ENCODE measurements at regions not wholly inside any gene's neighbourhood (a gene's known extent, or its start where the extent isn't known, plus 50 kb on each side); places are given as distances from the start of the nearest gene placed in this dataset.

DNA sequence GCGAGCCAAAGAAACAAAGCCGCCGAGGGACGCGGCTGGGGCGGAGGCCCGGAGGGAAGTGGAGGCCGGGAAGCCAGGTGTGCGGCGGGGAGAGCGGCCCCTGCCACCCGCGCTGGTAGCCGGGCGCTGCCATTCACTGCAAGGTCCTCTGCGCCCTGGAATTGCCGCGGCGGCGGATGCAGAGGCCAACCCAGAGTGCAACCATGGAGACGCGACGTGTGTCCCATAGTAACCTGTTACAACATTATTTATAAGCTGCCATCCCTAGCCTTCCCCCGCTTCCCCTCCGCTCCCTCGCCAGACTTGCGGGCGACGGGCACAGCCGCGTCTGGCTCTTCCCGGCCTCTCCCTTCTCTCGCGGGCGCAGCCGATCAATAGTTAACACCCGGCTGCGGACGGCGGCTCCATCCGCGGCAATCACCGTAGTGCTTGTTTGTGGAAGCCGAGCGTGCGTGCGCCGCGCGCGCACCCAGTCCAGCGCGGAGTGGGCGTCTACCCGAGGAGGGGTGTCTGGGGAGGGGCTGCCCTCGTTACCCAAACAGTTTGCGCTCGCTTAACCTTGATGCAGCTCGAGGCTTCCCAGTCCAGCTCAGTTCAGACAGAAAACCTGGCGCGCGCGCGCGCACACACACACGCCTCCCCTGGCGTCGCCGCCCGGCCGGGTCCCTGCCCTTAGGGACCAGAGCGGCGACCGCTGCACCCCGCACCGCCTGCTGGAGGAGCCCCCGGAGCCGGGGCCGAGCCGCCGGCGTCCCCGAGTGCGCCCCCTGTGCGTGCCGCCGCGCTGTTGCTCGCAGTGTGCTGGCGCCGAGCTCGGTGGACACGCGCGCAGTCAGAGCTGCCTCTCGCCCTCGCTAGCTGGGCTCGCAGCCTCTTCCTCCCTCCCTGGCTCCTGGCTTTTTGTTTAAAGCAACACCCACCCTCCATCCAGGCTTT, 165.4 kb upstream of the DPP6 start:
- DNase-seq: no peak
- H3K36me3 Mint-ChIP-seq (ENCODE audit: low read depth): peaks cover 7% of the 10 kb centered on the region
- peaks cover 7% of the 10 kb centered on the region for H3K9me3 Mint-ChIP-seq
- H3K27ac Mint-ChIP-seq: no peak overlapping the region
- H3K27me3 Mint-ChIP-seq (ENCODE audit: low read depth): peaks cover 34% of the 10 kb centered on the region
- intact Hi-C loops (cut with micrococcal nuclease): no loop called here
- H3K4me3 Mint-ChIP-seq: no peak overlapping the region
- no peaks in the 10 kb centered on the region for H3K4me1 Mint-ChIP-seq (ENCODE audit: low read depth)
- CTCF ChIA-PET: interaction anchor here (0.5 kb wide), 1 partner anchor 1892 kb away, joined by 4 read pairs; no protein-coding TSS in a partner anchor

DNA sequence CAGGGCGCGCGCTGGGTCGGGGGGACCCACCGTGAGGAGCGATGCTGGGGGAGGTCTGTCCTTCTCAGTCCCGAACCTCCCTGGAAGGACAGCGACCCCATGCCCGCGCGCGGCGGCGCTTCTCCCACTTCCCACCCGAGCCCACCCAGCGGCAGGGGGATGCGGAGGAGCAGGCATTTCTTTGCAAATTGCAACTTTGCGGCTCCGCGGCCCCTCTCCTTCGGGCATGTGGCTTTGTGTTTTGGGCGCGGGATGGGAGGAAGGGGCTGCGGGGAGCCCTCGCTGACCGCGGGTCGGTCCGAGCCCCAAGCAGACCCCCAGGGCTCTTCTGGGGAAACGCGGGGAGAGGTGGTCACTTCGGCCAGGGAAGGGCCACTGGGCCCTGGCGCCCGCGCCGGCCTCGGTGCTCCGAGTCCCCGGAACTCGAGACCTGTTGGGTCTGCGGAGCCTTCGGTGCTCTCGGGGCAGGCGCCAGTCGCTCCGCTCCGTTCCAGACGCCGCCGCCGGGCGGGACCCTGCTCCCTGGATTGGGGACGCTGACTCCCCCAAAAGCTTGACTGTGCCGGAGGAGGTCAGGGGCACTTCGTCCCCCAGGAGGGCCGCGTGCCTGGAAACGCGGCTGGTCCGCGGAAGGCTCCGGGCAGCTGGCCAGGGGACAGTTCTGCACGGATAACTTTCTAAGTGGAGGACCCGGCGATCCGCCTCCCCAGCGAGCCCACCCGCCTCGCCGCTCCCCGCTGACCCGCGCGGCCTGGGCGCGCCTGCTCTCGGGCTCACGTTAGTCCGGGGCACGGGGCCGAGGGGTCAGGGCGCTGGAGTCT, 164.2 kb upstream of the DPP6 start:
- intact Hi-C loops (cut with micrococcal nuclease): no loop called here
- H3K27ac Mint-ChIP-seq: no peak overlapping the region
- CTCF ChIA-PET: no interaction called here
- no peak for DNase-seq
- H3K36me3 Mint-ChIP-seq (ENCODE audit: low read depth): peaks cover 7% of the 10 kb centered on the region
- H3K4me1 Mint-ChIP-seq (ENCODE audit: low read depth): no peaks in the 10 kb centered on the region
- H3K27me3 Mint-ChIP-seq (ENCODE audit: low read depth): peaks cover 34% of the 10 kb centered on the region
- H3K4me3 Mint-ChIP-seq: no peak overlapping the region
- H3K9me3 Mint-ChIP-seq: peaks cover 4% of the 10 kb centered on the region

DNA sequence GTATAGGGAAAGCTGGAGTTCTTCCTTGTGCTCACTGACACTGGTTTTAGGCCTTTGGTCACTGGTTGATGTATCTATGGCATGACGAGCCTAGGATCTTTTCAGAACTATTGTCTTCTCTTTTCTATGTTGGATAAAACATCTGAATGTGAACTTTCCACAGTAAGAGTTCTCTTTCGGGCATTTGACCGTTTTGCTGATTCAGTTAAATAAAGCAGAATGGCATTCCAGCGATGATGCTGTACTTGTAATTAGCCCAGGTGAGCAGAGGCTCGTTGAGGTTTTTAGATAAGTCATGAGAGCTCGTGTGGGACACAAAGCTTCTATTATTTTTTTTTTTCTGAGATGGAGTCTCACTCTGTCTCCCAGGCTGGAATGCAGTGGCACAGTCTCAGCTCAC, 160.2 kb upstream of the DPP6 start:
- intact Hi-C loops (cut with micrococcal nuclease): no loop called here
- no peak overlapping the region for H3K4me3 Mint-ChIP-seq

DNA sequence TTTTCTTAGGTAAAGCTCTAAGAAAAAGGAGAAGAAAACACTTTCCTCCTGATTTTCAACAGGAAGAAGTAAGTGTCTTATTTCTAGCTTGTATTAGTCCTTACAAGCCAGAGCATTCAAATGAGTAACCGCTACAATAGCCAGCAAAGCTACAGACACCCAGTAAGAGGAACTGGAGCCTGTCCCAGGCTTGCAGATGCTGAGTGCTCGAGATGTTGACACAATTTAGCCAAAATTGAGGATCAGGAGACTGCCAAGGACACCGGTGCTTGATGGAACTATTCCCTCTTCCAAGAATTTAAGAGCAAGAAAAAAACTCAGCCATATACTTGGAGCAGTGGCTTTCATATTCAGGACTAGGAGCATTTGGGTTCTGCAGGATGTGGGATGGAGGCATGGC, 149.3 kb upstream of the DPP6 start:
- Mint-ChIP-seq H3K4me1 (ENCODE audit: low read depth) (no peaks in the 10 kb centered on the region), H3K9me3 (peaks cover 5% of the 10 kb centered on the region), H3K4me3 (no peak overlapping the region), H3K36me3 (ENCODE audit: low read depth) (no peaks in the 10 kb centered on the region), H3K27ac (no peak overlapping the region), H3K27me3 (ENCODE audit: low read depth) (no peaks in the 10 kb centered on the region)
- CTCF ChIA-PET: no interaction called here
- intact Hi-C loops (cut with micrococcal nuclease): no loop called here
- no peak for DNase-seq

More for the DNA sequence above, 160.2 kb upstream of the DPP6 start:
- H3K27me3 Mint-ChIP-seq (ENCODE audit: low read depth): peaks cover 20% of the 10 kb centered on the region
- H3K27ac Mint-ChIP-seq: no peak overlapping the region
- peaks cover 4% of the 10 kb centered on the region for H3K36me3 Mint-ChIP-seq (ENCODE audit: low read depth)
- CTCF ChIA-PET: no interaction called here
- H3K9me3 Mint-ChIP-seq: peaks cover 2% of the 10 kb centered on the region
- no peaks in the 10 kb centered on the region for H3K4me1 Mint-ChIP-seq (ENCODE audit: low read depth)
- DNase-seq: no peak

DNA sequence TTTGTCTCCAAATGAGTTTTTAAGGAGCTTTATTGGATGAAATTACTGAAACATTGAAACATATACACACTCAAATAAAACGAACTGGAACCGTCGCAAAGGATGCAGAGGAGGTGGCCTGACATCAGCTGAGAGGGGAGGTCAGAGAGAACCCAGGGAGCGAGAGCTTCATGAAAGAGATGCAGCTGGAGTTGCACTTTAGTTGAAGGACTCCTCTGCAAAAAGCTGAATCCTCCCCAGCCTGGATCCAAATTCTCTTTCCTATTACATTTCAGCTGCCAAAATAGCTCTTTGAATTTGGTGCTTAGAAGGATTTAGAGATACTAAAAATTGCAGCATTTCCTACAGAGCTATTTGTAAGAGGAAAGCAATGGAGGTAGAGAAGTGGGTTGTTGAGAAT, 140.0 kb upstream of the DPP6 start:
- H3K36me3 Mint-ChIP-seq (ENCODE audit: low read depth): no peaks in the 10 kb centered on the region
- intact Hi-C loops (cut with micrococcal nuclease): no loop called here
- peaks cover 3% of the 10 kb centered on the region for H3K9me3 Mint-ChIP-seq
- H3K4me1 Mint-ChIP-seq (ENCODE audit: low read depth): no peaks in the 10 kb centered on the region
- no peak overlapping the region for H3K4me3 Mint-ChIP-seq
- no peak overlapping the region for H3K27ac Mint-ChIP-seq
- DNase-seq: no peak
- CTCF ChIA-PET: no interaction called here
- H3K27me3 Mint-ChIP-seq (ENCODE audit: low read depth): no peaks in the 10 kb centered on the region

DNA sequence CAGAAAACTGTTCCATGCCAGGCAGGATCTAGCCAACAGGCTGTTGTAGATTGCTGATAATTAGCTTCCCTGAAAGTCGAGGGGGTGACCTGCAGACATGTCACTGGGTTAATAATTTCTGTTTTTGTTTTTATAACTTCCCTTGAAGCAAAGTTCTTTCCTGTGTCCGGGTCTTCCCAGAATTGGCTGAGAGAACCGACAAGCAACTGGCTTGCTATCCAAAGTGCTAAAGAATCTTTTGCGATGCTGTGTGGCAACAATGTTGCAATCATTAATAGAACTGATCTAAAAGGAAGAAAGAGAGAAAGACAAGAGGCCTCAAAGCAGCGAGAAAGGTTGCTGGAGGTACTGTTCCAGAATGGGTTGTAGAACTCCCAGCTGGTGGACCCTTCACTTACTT, 132.1 kb upstream of the DPP6 start:
- H3K27ac Mint-ChIP-seq: no peak overlapping the region
- H3K4me1 Mint-ChIP-seq (ENCODE audit: low read depth): no peaks in the 10 kb centered on the region
- no peaks in the 10 kb centered on the region for H3K36me3 Mint-ChIP-seq (ENCODE audit: low read depth)
- intact Hi-C loops (cut with micrococcal nuclease): no loop called here
- H3K4me3 Mint-ChIP-seq: no peak overlapping the region
- CTCF ChIA-PET: no interaction called here
- no peak for DNase-seq
- peaks cover 7% of the 10 kb centered on the region for H3K9me3 Mint-ChIP-seq
- H3K27me3 Mint-ChIP-seq (ENCODE audit: low read depth): no peaks in the 10 kb centered on the region

DNA sequence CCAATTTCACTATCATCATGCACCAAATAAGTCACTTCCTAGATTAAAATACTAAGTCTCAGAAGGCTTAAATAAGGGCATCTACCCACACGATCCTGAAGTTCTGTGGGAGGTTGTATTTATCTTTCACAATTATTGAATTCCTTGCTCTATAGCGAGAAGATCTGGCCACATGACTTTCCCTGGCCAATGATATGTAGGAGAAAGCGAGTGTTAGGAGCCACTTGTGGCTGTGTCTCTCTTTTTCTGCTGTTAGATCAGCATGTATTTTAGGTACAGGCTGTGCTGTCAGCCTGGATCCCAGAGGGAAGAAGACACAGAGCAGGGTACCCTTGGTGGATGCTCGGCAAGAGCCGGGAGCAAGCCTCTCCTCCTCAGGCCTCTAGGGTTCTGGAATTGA, 131.3 kb upstream of the DPP6 start:
- no peak overlapping the region for H3K4me3 Mint-ChIP-seq
- intact Hi-C loops (cut with micrococcal nuclease): no loop called here
- no peak overlapping the region for H3K27ac Mint-ChIP-seq
- H3K27me3 Mint-ChIP-seq (ENCODE audit: low read depth): no peaks in the 10 kb centered on the region
- DNase-seq: no peak
- peaks cover 7% of the 10 kb centered on the region for H3K9me3 Mint-ChIP-seq
- CTCF ChIA-PET: no interaction called here
- H3K36me3 Mint-ChIP-seq (ENCODE audit: low read depth): no peaks in the 10 kb centered on the region
- H3K4me1 Mint-ChIP-seq (ENCODE audit: low read depth): no peaks in the 10 kb centered on the region

DNA sequence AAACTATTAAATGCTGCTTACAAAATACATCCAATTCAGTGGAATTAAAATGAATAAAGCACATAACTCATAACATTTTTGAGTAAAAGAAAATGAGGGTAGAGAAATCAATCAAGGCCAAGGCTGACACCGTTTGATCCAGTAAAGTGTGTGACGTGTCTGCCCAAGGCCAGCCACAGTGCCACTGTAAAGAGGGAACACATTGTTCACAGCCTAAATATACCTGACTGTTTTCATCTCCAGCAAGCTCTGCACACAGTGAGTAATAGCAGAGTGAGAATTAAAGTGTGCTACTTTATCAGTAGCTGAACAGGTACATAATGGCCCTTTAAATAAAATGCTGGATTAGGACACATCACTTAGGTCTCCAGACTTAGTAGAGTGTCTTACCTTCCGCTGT, 130.8 kb upstream of the DPP6 start:
- H3K27me3 Mint-ChIP-seq (ENCODE audit: low read depth): no peaks in the 10 kb centered on the region
- intact Hi-C loops (cut with micrococcal nuclease): no loop called here
- no peak overlapping the region for H3K27ac Mint-ChIP-seq
- CTCF ChIA-PET: no interaction called here
- DNase-seq: no peak
- no peaks in the 10 kb centered on the region for H3K36me3 Mint-ChIP-seq (ENCODE audit: low read depth)
- no peaks in the 10 kb centered on the region for H3K4me1 Mint-ChIP-seq (ENCODE audit: low read depth)
- H3K4me3 Mint-ChIP-seq: no peak overlapping the region
- H3K9me3 Mint-ChIP-seq: peaks cover 9% of the 10 kb centered on the region

DNA sequence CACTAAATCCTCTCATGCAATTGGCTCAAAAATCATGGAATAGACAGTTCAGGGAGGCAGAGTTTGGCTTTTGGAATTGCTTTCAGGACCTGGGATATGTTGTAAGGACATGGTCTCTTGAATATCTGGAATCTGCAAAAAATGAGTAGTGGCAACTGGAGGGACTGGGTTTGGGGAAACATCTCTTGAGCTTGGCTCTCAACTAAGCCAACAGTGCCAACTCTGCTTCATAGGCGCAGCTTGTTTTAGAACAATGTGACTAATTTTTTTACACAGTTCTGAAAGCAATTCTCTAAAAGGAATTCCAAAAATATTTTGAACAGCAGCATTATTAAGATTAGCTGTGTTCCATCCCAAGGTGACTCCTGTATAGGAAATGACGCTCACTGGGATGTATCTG, 121.5 kb upstream of the DPP6 start:
- Mint-ChIP-seq H3K4me3 (no peak overlapping the region), H3K4me1 (ENCODE audit: low read depth) (no peaks in the 10 kb centered on the region), H3K27ac (no peak overlapping the region), H3K9me3 (peaks cover 10% of the 10 kb centered on the region), H3K27me3 (ENCODE audit: low read depth) (peaks cover 3% of the 10 kb centered on the region), H3K36me3 (ENCODE audit: low read depth) (no peaks in the 10 kb centered on the region)
- DNase-seq: no peak
- CTCF ChIA-PET: no interaction called here
- intact Hi-C loops (cut with micrococcal nuclease): no loop called here

DNA sequence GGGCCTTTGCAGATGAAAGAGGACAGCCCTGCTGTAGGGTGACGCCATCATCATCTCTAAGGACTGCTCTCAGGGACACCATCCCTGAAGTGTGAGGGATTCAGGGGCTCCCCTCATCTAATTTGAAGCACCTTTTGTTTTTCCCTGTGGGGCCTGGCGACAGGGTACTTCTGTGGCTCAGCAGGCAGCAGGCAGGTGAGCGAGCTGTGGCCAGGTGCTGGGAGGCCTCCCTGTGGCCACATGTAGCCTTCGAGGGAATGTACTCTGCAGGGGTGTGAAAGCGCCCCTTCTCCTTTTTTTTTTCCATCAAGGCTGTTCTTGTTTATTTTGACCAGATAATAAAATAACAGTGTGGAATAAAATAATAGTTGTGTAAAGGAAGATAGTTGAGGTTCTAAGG, 118.2 kb upstream of the DPP6 start:
- DNase-seq: no peak
- intact Hi-C loops (cut with micrococcal nuclease): no loop called here
- Mint-ChIP-seq H3K27me3 (ENCODE audit: low read depth) (peaks cover 3% of the 10 kb centered on the region), H3K36me3 (ENCODE audit: low read depth) (no peaks in the 10 kb centered on the region), H3K27ac (no peak overlapping the region), H3K4me1 (ENCODE audit: low read depth) (no peaks in the 10 kb centered on the region), H3K4me3 (no peak overlapping the region), H3K9me3 (peaks cover 3% of the 10 kb centered on the region)
- CTCF ChIA-PET: no interaction called here

DNA sequence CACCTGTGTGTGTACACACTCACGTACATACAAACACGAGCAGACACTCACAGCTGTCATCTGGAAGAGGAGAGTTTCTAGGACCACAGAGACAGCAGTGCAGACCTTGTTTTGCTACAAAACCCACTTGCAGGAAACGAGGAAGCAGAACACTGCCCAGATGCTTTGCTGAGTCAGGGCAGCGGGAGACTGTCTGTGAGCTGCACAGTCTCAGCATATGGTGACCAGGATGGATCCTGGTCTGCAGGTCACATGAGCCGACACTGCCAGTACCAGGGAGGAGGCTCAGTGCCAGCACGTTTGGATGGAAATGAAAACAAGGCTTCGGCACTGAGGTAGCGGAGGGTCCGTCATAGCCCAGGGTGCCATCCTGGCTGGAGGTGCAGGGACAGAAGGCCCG, 117.6 kb upstream of the DPP6 start:
- no peaks in the 10 kb centered on the region for H3K36me3 Mint-ChIP-seq (ENCODE audit: low read depth)
- peaks cover 3% of the 10 kb centered on the region for H3K27me3 Mint-ChIP-seq (ENCODE audit: low read depth)
- CTCF ChIA-PET: no interaction called here
- DNase-seq: no peak
- no peak overlapping the region for H3K27ac Mint-ChIP-seq
- H3K4me3 Mint-ChIP-seq: no peak overlapping the region
- H3K4me1 Mint-ChIP-seq (ENCODE audit: low read depth): no peaks in the 10 kb centered on the region
- H3K9me3 Mint-ChIP-seq: peaks cover 1% of the 10 kb centered on the region
- intact Hi-C loops (cut with micrococcal nuclease): no loop called here

DNA sequence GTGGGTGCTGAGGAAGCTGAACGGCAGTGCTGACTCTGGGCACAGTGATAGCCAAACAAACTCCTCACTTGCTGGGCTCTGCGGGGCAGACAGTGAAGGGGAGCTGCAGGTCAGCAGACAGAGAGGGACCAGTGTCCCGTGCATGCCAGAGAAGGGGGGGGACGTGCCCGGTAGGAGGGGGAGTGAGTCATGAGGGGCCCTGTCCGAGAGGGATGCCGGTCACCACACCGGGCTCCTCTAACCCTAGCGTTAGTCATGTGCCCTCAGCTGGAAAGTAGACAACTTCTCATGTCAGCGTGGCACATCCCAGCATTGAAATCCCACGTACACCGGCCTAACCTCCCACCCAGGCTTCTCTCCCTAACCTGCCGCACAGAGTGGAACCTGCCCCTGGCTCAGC, 117.1 kb upstream of the DPP6 start:
- H3K4me3 Mint-ChIP-seq: no peak overlapping the region
- peaks cover 3% of the 10 kb centered on the region for H3K9me3 Mint-ChIP-seq
- intact Hi-C loops (cut with micrococcal nuclease): no loop called here
- CTCF ChIA-PET: no interaction called here
- no peak for DNase-seq
- peaks cover 3% of the 10 kb centered on the region for H3K27me3 Mint-ChIP-seq (ENCODE audit: low read depth)
- no peak overlapping the region for H3K27ac Mint-ChIP-seq
- no peaks in the 10 kb centered on the region for H3K4me1 Mint-ChIP-seq (ENCODE audit: low read depth)
- H3K36me3 Mint-ChIP-seq (ENCODE audit: low read depth): no peaks in the 10 kb centered on the region

DNA sequence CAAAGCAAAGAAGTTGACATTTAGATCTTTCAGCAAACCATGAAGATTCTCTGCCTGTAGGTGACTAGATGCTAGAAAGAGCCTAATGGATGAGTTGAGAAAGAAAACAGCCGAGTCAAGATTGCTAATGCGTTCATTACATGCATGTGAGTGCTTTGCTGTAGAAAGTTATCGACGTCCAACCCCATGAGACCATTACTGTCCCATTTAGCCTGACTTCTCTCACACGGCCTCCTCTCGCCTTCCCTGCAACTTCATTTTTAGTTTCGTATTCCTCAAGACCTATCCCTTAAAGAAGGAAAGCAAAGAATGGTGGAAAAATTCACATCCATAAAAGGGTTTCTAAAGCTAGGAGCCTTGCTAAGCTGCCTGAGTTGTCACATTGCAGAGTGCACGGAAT, 113.7 kb upstream of the DPP6 start:
- no peak for DNase-seq
- peaks cover 3% of the 10 kb centered on the region for H3K27me3 Mint-ChIP-seq (ENCODE audit: low read depth)
- H3K27ac Mint-ChIP-seq: no peak overlapping the region
- CTCF ChIA-PET: no interaction called here
- peaks cover 5% of the 10 kb centered on the region for H3K9me3 Mint-ChIP-seq
- no peak overlapping the region for H3K4me3 Mint-ChIP-seq
- intact Hi-C loops (cut with micrococcal nuclease): no loop called here
- no peaks in the 10 kb centered on the region for H3K36me3 Mint-ChIP-seq (ENCODE audit: low read depth)
- H3K4me1 Mint-ChIP-seq (ENCODE audit: low read depth): no peaks in the 10 kb centered on the region

Data from activated naive CD4-positive, alpha-beta T cell treated with anti-CD3 and anti-CD28 coated beads for 36 hours (primary cell).